H9 (cell line): ENCODE measurements at regions not wholly inside any gene's neighbourhood (a gene's known extent, or its start where the extent isn't known, plus 50 kb on each side); places are given as distances from the start of the nearest gene placed in this dataset.

Experiments
- DNase-seq: peaks from one replicate; pipeline ENCODE4 v3.0.0-alpha.2; 2017
- H2AFZ ChIP-seq: one replicate; pipeline ENCODE4 v1.6.1; 2013; ENCODE audit warnings: mild to moderate bottlenecking, low read length, control low read depth, moderate library complexity
- H2AK5ac ChIP-seq: 2 replicates; pipeline ENCODE4 v1.6.1; 2013; ENCODE audit warnings: low read length, control low read depth, mixed read lengths; ENCODE audit not compliant: insufficient read length
- H2BK120ac ChIP-seq: one replicate; pipeline ENCODE4 v1.6.1; 2013; ENCODE audit warnings: low read depth, mild to moderate bottlenecking, low read length, control low read depth, inconsistent platforms; ENCODE audit not compliant: poor library complexity, severe bottlenecking
- H2BK12ac ChIP-seq: 2 replicates; pipeline ENCODE4 v1.6.1; 2013; ENCODE audit warnings: low read length, control low read depth, mixed read lengths, low read depth; ENCODE audit not compliant: insufficient read length
- H2BK15ac ChIP-seq: 2 replicates; pipeline ENCODE4 v1.6.1; 2013; ENCODE audit warnings: low read depth, low read length, control low read depth
- H2BK20ac ChIP-seq: one replicate; pipeline ENCODE4 v1.6.1; 2013; ENCODE audit warnings: low read depth, mild to moderate bottlenecking, low read length, control low read depth, inconsistent platforms; ENCODE audit not compliant: poor library complexity, severe bottlenecking
- H2BK5ac ChIP-seq: 2 replicates; pipeline ENCODE4 v1.6.1; 2013; ENCODE audit warnings: low read length, control low read depth, mixed read lengths; ENCODE audit not compliant: insufficient read length
- H3K14ac ChIP-seq: 2 replicates; pipeline ENCODE4 v1.6.1; 2013; ENCODE audit warnings: low read length, control low read depth; ENCODE audit not compliant: insufficient read depth
- H3K18ac ChIP-seq: 2 replicates; pipeline ENCODE4 v1.6.1; 2013; ENCODE audit warnings: low read depth, mild to moderate bottlenecking, mixed read lengths, low read length, control low read depth; ENCODE audit not compliant: insufficient read length
- H3K23ac ChIP-seq: 2 replicates; pipeline ENCODE4 v1.6.1; 2013; ENCODE audit warnings: low read length, control low read depth, mixed read lengths, low read depth; ENCODE audit not compliant: insufficient read length
- H3K23me2 ChIP-seq: 2 replicates; pipeline ENCODE4 v1.6.1; 2013; ENCODE audit warnings: low read depth, mild to moderate bottlenecking, mixed read lengths, low read length, control low read depth; ENCODE audit not compliant: insufficient read length, poor library complexity, severe bottlenecking
- H3K27ac ChIP-seq: 2 replicates; pipeline ENCODE4 v1.5.1; 2013; ENCODE audit warnings: low read length, control low read depth, mixed read lengths, low read depth; ENCODE audit not compliant: insufficient read length
- H3K27me3 ChIP-seq: 2 replicates; pipeline ENCODE4 v1.6.1; 2013; ENCODE audit warnings: low read length, control low read depth, inconsistent platforms; ENCODE audit not compliant: insufficient read depth
- H3K4ac ChIP-seq: 2 replicates; pipeline ENCODE4 v1.6.1; 2013; ENCODE audit warnings: low read depth, mild to moderate bottlenecking, control low read depth, inconsistent platforms, low read length, moderate library complexity
- H3K4me1 ChIP-seq: 2 replicates; pipeline ENCODE4 v1.6.1; 2013; ENCODE audit warnings: low read length, control low read depth, inconsistent platforms; ENCODE audit not compliant: insufficient read depth
- H3K4me2 ChIP-seq: 2 replicates; pipeline ENCODE4 v1.6.1; 2013; ENCODE audit warnings: low read length, control low read depth, mixed read lengths; ENCODE audit not compliant: insufficient read length, insufficient read depth
- H3K56ac ChIP-seq: 2 replicates; pipeline ENCODE4 v1.6.1; 2013; ENCODE audit warnings: low read depth, mild to moderate bottlenecking, mixed read lengths, low read length, control low read depth; ENCODE audit not compliant: insufficient read length
- H3K79me1 ChIP-seq: 2 replicates; pipeline ENCODE4 v1.6.1; 2013; ENCODE audit warnings: low read depth, mild to moderate bottlenecking, moderate library complexity, low read length, control low read depth, inconsistent platforms; ENCODE audit not compliant: insufficient read depth, poor library complexity, severe bottlenecking
- H3K79me2 ChIP-seq: 2 replicates; pipeline ENCODE4 v1.6.1; 2013; ENCODE audit warnings: low read length, control low read depth, inconsistent platforms; ENCODE audit not compliant: insufficient read depth
- H3K9ac ChIP-seq: 2 replicates; pipeline ENCODE4 v1.6.1; 2013; ENCODE audit warnings: low read length, control low read depth, mixed read lengths; ENCODE audit not compliant: insufficient read length; ENCODE audit errors: extremely low read depth
- H3K9me3 ChIP-seq: one replicate; pipeline ENCODE4 v1.6.1; 2013; ENCODE audit warnings: low read depth, low read length, inconsistent platforms; ENCODE audit not compliant: control insufficient read depth
- H3T11ph ChIP-seq: one replicate; pipeline ENCODE4 v1.6.1; 2013; ENCODE audit warnings: mild to moderate bottlenecking, low read length, control low read depth, inconsistent platforms
- H4K20me1 ChIP-seq: one replicate; pipeline ENCODE4 v1.6.1; 2013; ENCODE audit not compliant: control insufficient read depth, insufficient read length, insufficient read depth
- H4K5ac ChIP-seq: 2 replicates; pipeline ENCODE4 v1.6.1; 2013; ENCODE audit warnings: low read depth, mild to moderate bottlenecking, mixed read lengths, low read length, control low read depth; ENCODE audit not compliant: insufficient read length
- H4K8ac ChIP-seq: replicated peaks from 2 replicates; pipeline ENCODE4 v1.6.1; 2013; ENCODE audit warnings: low read length, control low read depth, mixed read lengths, low read depth; ENCODE audit not compliant: insufficient read length
- H4K91ac ChIP-seq: 2 replicates; pipeline ENCODE4 v1.6.1; 2013; ENCODE audit warnings: low read depth, mild to moderate bottlenecking, moderate library complexity, mixed read lengths, low read length, control low read depth; ENCODE audit not compliant: insufficient read length
- H3K27ac Mint-ChIP-seq, 3 experiments: 2 replicates in 2 of 3; 3 replicates in 1 of 3; pipeline ENCODE4 v1.8.0; 2020 to 2021; ENCODE audit warnings: mixed read lengths in 3 of 3, mild to moderate bottlenecking in 1 of 3, moderate library complexity in 1 of 3
- H3K27me3 Mint-ChIP-seq: 2 replicates; pipeline ENCODE4 v1.8.0; 2021; ENCODE audit warnings: low read depth, mild to moderate bottlenecking, moderate library complexity, mixed read lengths
- H3K36me3 Mint-ChIP-seq, 3 experiments: 2 replicates in 2 of 3; 3 replicates in 1 of 3; pipeline ENCODE4 v1.8.0; 2020 to 2021; ENCODE audit warnings: low read depth in 3 of 3, mixed read lengths in 3 of 3; ENCODE audit not compliant: insufficient read depth in 1 of 3
- H3K4me1 Mint-ChIP-seq, 2 experiments: 2 replicates each; pipeline ENCODE4 v1.8.0; 2020; ENCODE audit warnings: mixed read lengths in 2 of 2
- H3K4me3 Mint-ChIP-seq, 2 experiments: 2 replicates in 1 of 2; 3 replicates in 1 of 2; pipeline ENCODE4 v1.8.0; 2020 to 2021; ENCODE audit warnings: mild to moderate bottlenecking in 2 of 2, mixed read lengths in 2 of 2, moderate library complexity in 1 of 2
- H3K9me3 Mint-ChIP-seq, 2 experiments: 2 replicates in 1 of 2; 3 replicates in 1 of 2; pipeline ENCODE4 v1.8.0; 2020; ENCODE audit warnings: mild to moderate bottlenecking in 2 of 2, mixed read lengths in 2 of 2, moderate library complexity in 1 of 2
- CTCF ChIP-seq: fragments of 200-600 bp; sonication (generic); conservative IDR thresholded peaks from 3 replicates; pipeline ENCODE4 v1.8.0; 2021; ENCODE audit warnings: antibody characterized with exemption, mild to moderate bottlenecking
- WGBS: extraction: QIAGEN DNeasy Blood & Tissue Kit; methylation state at CpG from one replicate; pipeline ENCODE4 v1.1.7; 2013; ENCODE audit warnings: missing lambda C conversion rate, low lambda C conversion rate, mixed read lengths; ENCODE audit not compliant: insufficient read length; ENCODE audit errors: extremely low coverage; 5-methylcytosine and 5-hydroxymethylcytosine counted together

GRCh38 chrX:6793000-6793399 lies 258.1 kb upstream of the VCX3A start:
- Histone ChIP-seq H4K8ac (no peak overlapping the region), H3K14ac (no peak overlapping the region), H3K4me1 (no peaks in the 10 kb centered on the region), H2AFZ (no peak overlapping the region), H3K27me3 (no peaks in the 10 kb centered on the region), H3K79me2 (no peaks in the 10 kb centered on the region), H4K5ac (no peak overlapping the region), H3K9ac (no peak overlapping the region), H3K4me2 (no peak overlapping the region), H2BK12ac (no peak overlapping the region), H3K27ac (no peak overlapping the region), H4K91ac (no peak overlapping the region), H3K9me3 (no peaks in the 10 kb centered on the region), H3K79me1 (no peaks in the 10 kb centered on the region), H2BK120ac (no peak overlapping the region), H2BK15ac (no peak overlapping the region), H3K23ac (no peak overlapping the region), H2BK5ac (no peak overlapping the region), H2AK5ac (no peak overlapping the region), H3K4ac (no peak overlapping the region), H3K23me2 (no peaks in the 10 kb centered on the region), H2BK20ac (no peak overlapping the region), H4K20me1 (no peaks in the 10 kb centered on the region), H3K18ac (no peak overlapping the region), H3K56ac (no peak overlapping the region), H3T11ph (no peak overlapping the region)
- H3K27ac Mint-ChIP-seq, result no peak overlapping the region
- no peaks in the 10 kb centered on the region for H3K27me3 Mint-ChIP-seq
- H3K4me3 Mint-ChIP-seq, result no peak overlapping the region
- no peak for DNase-seq
- no CpG with 5 or more reads among the region's 5 CpGs for WGBS
- no peaks in the 10 kb centered on the region for H3K4me1 Mint-ChIP-seq
- H3K9me3 Mint-ChIP-seq, result peaks cover 0 to 8% of the 10 kb centered on the region in 2 experiments; a peak in 3 of 5 replicates
- no peak for TF ChIP-seq CTCF
- H3K36me3 Mint-ChIP-seq, result peaks cover 6 to 20% (median 7%) of the 10 kb centered on the region in 3 experiments; a peak in 6 of 7 replicates
